HEK293T (cell line): ENCODE measurements at regions not wholly inside any gene's neighbourhood (a gene's known extent, or its start where the extent isn't known, plus 50 kb on each side); places are given as distances from the start of the nearest gene placed in this dataset.

Experiments used
- BHLHE40 ChIP-seq: fragments of 450-650 bp; IDR thresholded peaks from 2 replicates; pipeline ENCODE4 v1.6.1; 2016; ENCODE audit warnings: mild to moderate bottlenecking, moderate library complexity, borderline replicate concordance
- ELF4 ChIP-seq: fragments of 450-650 bp; IDR thresholded peaks from 2 replicates; pipeline ENCODE4 v1.6.1; 2017; ENCODE audit warnings: antibody characterized with exemption
- NFRKB ChIP-seq: fragments of 450-650 bp; IDR thresholded peaks from 2 replicates; pipeline ENCODE4 v1.6.1; 2016; ENCODE audit warnings: mild to moderate bottlenecking, moderate library complexity
- SP1 ChIP-seq: fragments of 450-650 bp; IDR thresholded peaks from 2 replicates; pipeline ENCODE4 v1.6.1; 2017
- ZNF384 ChIP-seq: fragments of 450-650 bp; IDR thresholded peaks from 2 replicates; pipeline ENCODE4 v1.6.1; 2016
- TF ChIP-seq, protein P1 (sequence below): fragments of 450-650 bp; IDR thresholded peaks from 2 replicates; pipeline ENCODE4 v1.6.1; 2016

DNA sequence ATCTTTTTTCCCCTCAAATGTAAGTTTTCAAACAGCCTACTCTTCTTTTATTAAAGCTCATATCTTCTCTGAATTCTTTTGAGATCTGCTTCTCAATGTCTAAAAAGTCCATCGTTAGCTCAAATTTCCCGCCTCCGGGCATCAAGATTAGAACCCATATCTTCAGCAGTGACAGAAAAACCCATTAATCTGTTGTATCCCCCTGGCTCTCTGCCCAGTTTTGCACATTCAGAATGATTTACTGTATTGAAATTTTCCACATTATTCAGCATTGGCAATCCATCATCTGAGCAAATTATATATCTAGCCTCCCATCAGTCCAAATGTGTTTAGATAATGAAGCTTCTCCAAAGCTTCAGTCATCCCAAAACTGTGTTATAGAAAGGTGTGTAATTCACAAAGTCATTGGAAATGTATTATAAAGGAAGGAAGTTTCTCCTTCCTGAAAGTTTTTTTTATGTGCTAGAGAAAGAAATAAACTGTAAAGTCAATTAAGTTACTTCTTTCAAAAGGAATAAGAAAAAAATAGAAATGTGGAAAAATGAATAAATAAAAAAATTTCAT lies 849.9 kb downstream of the MAT2B start:
- TF ChIP-seq BHLHE40 (no peak), NFRKB (no peak), SP1 (no peak), ZNF384 (no peak), ELF4 (no peak)
- TF ChIP-seq, protein P1, sequence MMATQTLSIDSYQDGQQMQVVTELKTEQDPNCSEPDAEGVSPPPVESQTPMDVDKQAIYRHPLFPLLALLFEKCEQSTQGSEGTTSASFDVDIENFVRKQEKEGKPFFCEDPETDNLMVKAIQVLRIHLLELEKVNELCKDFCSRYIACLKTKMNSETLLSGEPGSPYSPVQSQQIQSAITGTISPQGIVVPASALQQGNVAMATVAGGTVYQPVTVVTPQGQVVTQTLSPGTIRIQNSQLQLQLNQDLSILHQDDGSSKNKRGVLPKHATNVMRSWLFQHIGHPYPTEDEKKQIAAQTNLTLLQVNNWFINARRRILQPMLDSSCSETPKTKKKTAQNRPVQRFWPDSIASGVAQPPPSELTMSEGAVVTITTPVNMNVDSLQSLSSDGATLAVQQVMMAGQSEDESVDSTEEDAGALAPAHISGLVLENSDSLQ, result peak; percentile 94
